H9 (cell line): ENCODE measurements at regions not wholly inside any gene's neighbourhood (a gene's known extent, or its start where the extent isn't known, plus 50 kb on each side); places are given as distances from the start of the nearest gene placed in this dataset.

Experiments
- DNase-seq: peaks from one replicate; pipeline ENCODE4 v3.0.0-alpha.2; 2017
- H2AFZ ChIP-seq: one replicate; pipeline ENCODE4 v1.6.1; 2013; ENCODE audit warnings: mild to moderate bottlenecking, low read length, control low read depth, moderate library complexity
- H2AK5ac ChIP-seq: 2 replicates; pipeline ENCODE4 v1.6.1; 2013; ENCODE audit warnings: low read length, control low read depth, mixed read lengths; ENCODE audit not compliant: insufficient read length
- H2BK120ac ChIP-seq: one replicate; pipeline ENCODE4 v1.6.1; 2013; ENCODE audit warnings: low read depth, mild to moderate bottlenecking, low read length, control low read depth, inconsistent platforms; ENCODE audit not compliant: poor library complexity, severe bottlenecking
- H2BK12ac ChIP-seq: 2 replicates; pipeline ENCODE4 v1.6.1; 2013; ENCODE audit warnings: low read length, control low read depth, mixed read lengths, low read depth; ENCODE audit not compliant: insufficient read length
- H2BK15ac ChIP-seq: 2 replicates; pipeline ENCODE4 v1.6.1; 2013; ENCODE audit warnings: low read depth, low read length, control low read depth
- H2BK20ac ChIP-seq: one replicate; pipeline ENCODE4 v1.6.1; 2013; ENCODE audit warnings: low read depth, mild to moderate bottlenecking, low read length, control low read depth, inconsistent platforms; ENCODE audit not compliant: poor library complexity, severe bottlenecking
- H2BK5ac ChIP-seq: 2 replicates; pipeline ENCODE4 v1.6.1; 2013; ENCODE audit warnings: low read length, control low read depth, mixed read lengths; ENCODE audit not compliant: insufficient read length
- H3K14ac ChIP-seq: 2 replicates; pipeline ENCODE4 v1.6.1; 2013; ENCODE audit warnings: low read length, control low read depth; ENCODE audit not compliant: insufficient read depth
- H3K18ac ChIP-seq: 2 replicates; pipeline ENCODE4 v1.6.1; 2013; ENCODE audit warnings: low read depth, mild to moderate bottlenecking, mixed read lengths, low read length, control low read depth; ENCODE audit not compliant: insufficient read length
- H3K23ac ChIP-seq: 2 replicates; pipeline ENCODE4 v1.6.1; 2013; ENCODE audit warnings: low read length, control low read depth, mixed read lengths, low read depth; ENCODE audit not compliant: insufficient read length
- H3K23me2 ChIP-seq: 2 replicates; pipeline ENCODE4 v1.6.1; 2013; ENCODE audit warnings: low read depth, mild to moderate bottlenecking, mixed read lengths, low read length, control low read depth; ENCODE audit not compliant: insufficient read length, poor library complexity, severe bottlenecking
- H3K27ac ChIP-seq: 2 replicates; pipeline ENCODE4 v1.5.1; 2013; ENCODE audit warnings: low read length, control low read depth, mixed read lengths, low read depth; ENCODE audit not compliant: insufficient read length
- H3K27me3 ChIP-seq: 2 replicates; pipeline ENCODE4 v1.6.1; 2013; ENCODE audit warnings: low read length, control low read depth, inconsistent platforms; ENCODE audit not compliant: insufficient read depth
- H3K4ac ChIP-seq: 2 replicates; pipeline ENCODE4 v1.6.1; 2013; ENCODE audit warnings: low read depth, mild to moderate bottlenecking, control low read depth, inconsistent platforms, low read length, moderate library complexity
- H3K4me1 ChIP-seq: 2 replicates; pipeline ENCODE4 v1.6.1; 2013; ENCODE audit warnings: low read length, control low read depth, inconsistent platforms; ENCODE audit not compliant: insufficient read depth
- H3K4me2 ChIP-seq: 2 replicates; pipeline ENCODE4 v1.6.1; 2013; ENCODE audit warnings: low read length, control low read depth, mixed read lengths; ENCODE audit not compliant: insufficient read length, insufficient read depth
- H3K56ac ChIP-seq: 2 replicates; pipeline ENCODE4 v1.6.1; 2013; ENCODE audit warnings: low read depth, mild to moderate bottlenecking, mixed read lengths, low read length, control low read depth; ENCODE audit not compliant: insufficient read length
- H3K79me1 ChIP-seq: 2 replicates; pipeline ENCODE4 v1.6.1; 2013; ENCODE audit warnings: low read depth, mild to moderate bottlenecking, moderate library complexity, low read length, control low read depth, inconsistent platforms; ENCODE audit not compliant: insufficient read depth, poor library complexity, severe bottlenecking
- H3K79me2 ChIP-seq: 2 replicates; pipeline ENCODE4 v1.6.1; 2013; ENCODE audit warnings: low read length, control low read depth, inconsistent platforms; ENCODE audit not compliant: insufficient read depth
- H3K9ac ChIP-seq: 2 replicates; pipeline ENCODE4 v1.6.1; 2013; ENCODE audit warnings: low read length, control low read depth, mixed read lengths; ENCODE audit not compliant: insufficient read length; ENCODE audit errors: extremely low read depth
- H3K9me3 ChIP-seq: one replicate; pipeline ENCODE4 v1.6.1; 2013; ENCODE audit warnings: low read depth, low read length, inconsistent platforms; ENCODE audit not compliant: control insufficient read depth
- H3T11ph ChIP-seq: one replicate; pipeline ENCODE4 v1.6.1; 2013; ENCODE audit warnings: mild to moderate bottlenecking, low read length, control low read depth, inconsistent platforms
- H4K20me1 ChIP-seq: one replicate; pipeline ENCODE4 v1.6.1; 2013; ENCODE audit not compliant: control insufficient read depth, insufficient read length, insufficient read depth
- H4K5ac ChIP-seq: 2 replicates; pipeline ENCODE4 v1.6.1; 2013; ENCODE audit warnings: low read depth, mild to moderate bottlenecking, mixed read lengths, low read length, control low read depth; ENCODE audit not compliant: insufficient read length
- H4K8ac ChIP-seq: replicated peaks from 2 replicates; pipeline ENCODE4 v1.6.1; 2013; ENCODE audit warnings: low read length, control low read depth, mixed read lengths, low read depth; ENCODE audit not compliant: insufficient read length
- H4K91ac ChIP-seq: 2 replicates; pipeline ENCODE4 v1.6.1; 2013; ENCODE audit warnings: low read depth, mild to moderate bottlenecking, moderate library complexity, mixed read lengths, low read length, control low read depth; ENCODE audit not compliant: insufficient read length
- H3K27ac Mint-ChIP-seq, 3 experiments: 2 replicates in 2 of 3; 3 replicates in 1 of 3; pipeline ENCODE4 v1.8.0; 2020 to 2021; ENCODE audit warnings: mixed read lengths in 3 of 3, mild to moderate bottlenecking in 1 of 3, moderate library complexity in 1 of 3
- H3K27me3 Mint-ChIP-seq: 2 replicates; pipeline ENCODE4 v1.8.0; 2021; ENCODE audit warnings: low read depth, mild to moderate bottlenecking, moderate library complexity, mixed read lengths
- H3K36me3 Mint-ChIP-seq, 3 experiments: 2 replicates in 2 of 3; 3 replicates in 1 of 3; pipeline ENCODE4 v1.8.0; 2020 to 2021; ENCODE audit warnings: low read depth in 3 of 3, mixed read lengths in 3 of 3; ENCODE audit not compliant: insufficient read depth in 1 of 3
- H3K4me1 Mint-ChIP-seq, 2 experiments: 2 replicates each; pipeline ENCODE4 v1.8.0; 2020; ENCODE audit warnings: mixed read lengths in 2 of 2
- H3K4me3 Mint-ChIP-seq, 2 experiments: 2 replicates in 1 of 2; 3 replicates in 1 of 2; pipeline ENCODE4 v1.8.0; 2020 to 2021; ENCODE audit warnings: mild to moderate bottlenecking in 2 of 2, mixed read lengths in 2 of 2, moderate library complexity in 1 of 2
- H3K9me3 Mint-ChIP-seq, 2 experiments: 2 replicates in 1 of 2; 3 replicates in 1 of 2; pipeline ENCODE4 v1.8.0; 2020; ENCODE audit warnings: mild to moderate bottlenecking in 2 of 2, mixed read lengths in 2 of 2, moderate library complexity in 1 of 2
- CTCF ChIP-seq: fragments of 200-600 bp; sonication (generic); conservative IDR thresholded peaks from 3 replicates; pipeline ENCODE4 v1.8.0; 2021; ENCODE audit warnings: antibody characterized with exemption, mild to moderate bottlenecking
- WGBS: extraction: QIAGEN DNeasy Blood & Tissue Kit; methylation state at CpG from one replicate; pipeline ENCODE4 v1.1.7; 2013; ENCODE audit warnings: missing lambda C conversion rate, low lambda C conversion rate, mixed read lengths; ENCODE audit not compliant: insufficient read length; ENCODE audit errors: extremely low coverage; 5-methylcytosine and 5-hydroxymethylcytosine counted together

- Histone ChIP-seq H3K27me3 (no peaks in the 10 kb centered on the region), H3K56ac (no peak overlapping the region), H4K20me1 (no peaks in the 10 kb centered on the region), H3K18ac (no peak overlapping the region), H2BK15ac (no peak overlapping the region), H3K23me2 (no peaks in the 10 kb centered on the region), H3K4me1 (no peaks in the 10 kb centered on the region), H3K4me2 (peak overlapping the region; percentile 81), H3K9ac (no peak overlapping the region), H4K5ac (no peak overlapping the region), H4K91ac (no peak overlapping the region), H3K27ac (no peak overlapping the region), H4K8ac (no peak overlapping the region), H2BK20ac (no peak overlapping the region), H3K9me3 (no peaks in the 10 kb centered on the region), H3K79me1 (no peaks in the 10 kb centered on the region), H2AFZ (no peak overlapping the region), H3K23ac (no peak overlapping the region), H3T11ph (no peak overlapping the region), H2BK120ac (no peak overlapping the region), H3K4ac (no peak overlapping the region), H2BK5ac (no peak overlapping the region), H2AK5ac (no peak overlapping the region), H2BK12ac (no peak overlapping the region), H3K14ac (no peak overlapping the region), H3K79me2 (no peaks in the 10 kb centered on the region)
- no CpG with 5 or more reads among the region's 2 CpGs for whole genome bisulfite sequencing
- no peaks in the 10 kb centered on the region for H3K36me3 Mint-ChIP-seq
- DNase-seq: no peak
- H3K4me3 Mint-ChIP-seq: 0 out of 5 replicates have a peak overlapping the region, but pooled peaks of 1 of the 2 experiments have one; percentile 78
- no peaks in the 10 kb centered on the region; a peak in 1 of 5 replicates for H3K9me3 Mint-ChIP-seq
- no peak for TF ChIP-seq CTCF
- peaks cover 4 to 17% of the 10 kb centered on the region in 2 experiments; a peak in 3 of 4 replicates for H3K4me1 Mint-ChIP-seq
- H3K27ac Mint-ChIP-seq: no peak overlapping the region
- peaks cover 18% of the 10 kb centered on the region for H3K27me3 Mint-ChIP-seq
These were observed 195.7 kb downstream of the GPX5 start for GRCh38 chr6:28721372-28721771.
